ENCODE measurements at regions not wholly inside any gene's neighbourhood (a gene's known extent, or its start where the extent isn't known, plus 50 kb on each side); places are given as distances from the start of the nearest gene placed in this dataset.

- no peaks in the 10 kb centered on the region for H3K36me3 ChIP-seq (ENCODE audit: control insufficient read depth, insufficient read depth, low read length)
- H3K23ac ChIP-seq (ENCODE audit: low read depth, low read length): no peak overlapping the region
- H3K4ac ChIP-seq (ENCODE audit: low read depth, low read length): no peak overlapping the region
- dilution Hi-C loops (cut with HindIII; ENCODE audit: low sequenced_read_pairs, unreplicated experiment): no loop called here
- H4K8ac ChIP-seq (ENCODE audit: low read depth in 2 of 2, low read length in 2 of 2): no peak overlapping the region
- H3K4me2 ChIP-seq (ENCODE audit: low read depth, low read length): no peak overlapping the region
- POLR2A ChIA-PET (ENCODE audit: unreplicated experiment): no interaction called here
- no peak overlapping the region for H3K9ac ChIP-seq (ENCODE audit: low read depth, low read length)
- in situ Hi-C loops (cut with MboI; ENCODE audit: low sequenced_read_pairs): no loop called here
- no peaks in the 10 kb centered on the region for H3K79me1 ChIP-seq (ENCODE audit: low read depth in 1 of 2, low read length in 2 of 2)
- H3K4me1 ChIP-seq (ENCODE audit: control insufficient read depth, insufficient read depth, low read length): no peaks in the 10 kb centered on the region
- TF ChIP-seq ELK1 (IDR thresholded peaks at IDR 0.05; ENCODE audit: borderline replicate concordance, low read depth, low read length): no peak
- no peak for TF ChIP-seq RAD21 (IDR thresholded peaks at IDR 0.05; ENCODE audit: low read length)
- no peak for TF ChIP-seq RCOR1 (IDR thresholded peaks at IDR 0.05; ENCODE audit: insufficient replicate concordance, low read length)
- TF ChIP-seq, protein P1, sequence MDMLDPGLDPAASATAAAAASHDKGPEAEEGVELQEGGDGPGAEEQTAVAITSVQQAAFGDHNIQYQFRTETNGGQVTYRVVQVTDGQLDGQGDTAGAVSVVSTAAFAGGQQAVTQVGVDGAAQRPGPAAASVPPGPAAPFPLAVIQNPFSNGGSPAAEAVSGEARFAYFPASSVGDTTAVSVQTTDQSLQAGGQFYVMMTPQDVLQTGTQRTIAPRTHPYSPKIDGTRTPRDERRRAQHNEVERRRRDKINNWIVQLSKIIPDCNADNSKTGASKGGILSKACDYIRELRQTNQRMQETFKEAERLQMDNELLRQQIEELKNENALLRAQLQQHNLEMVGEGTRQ (IDR thresholded peaks at IDR 0.05; ENCODE audit: low read depth, low read length): no peak
- TF ChIP-seq NFE2L2 (IDR thresholded peaks at IDR 0.05; ENCODE audit: low read depth, low read length): no peak
- TF ChIP-seq BHLHE40 (IDR thresholded peaks at IDR 0.05; ENCODE audit: low read depth, low read length): no peak
- TF ChIP-seq CEBPB (IDR thresholded peaks at IDR 0.05; ENCODE audit: low read depth, low read length): no peak
- TF ChIP-seq, protein P2, sequence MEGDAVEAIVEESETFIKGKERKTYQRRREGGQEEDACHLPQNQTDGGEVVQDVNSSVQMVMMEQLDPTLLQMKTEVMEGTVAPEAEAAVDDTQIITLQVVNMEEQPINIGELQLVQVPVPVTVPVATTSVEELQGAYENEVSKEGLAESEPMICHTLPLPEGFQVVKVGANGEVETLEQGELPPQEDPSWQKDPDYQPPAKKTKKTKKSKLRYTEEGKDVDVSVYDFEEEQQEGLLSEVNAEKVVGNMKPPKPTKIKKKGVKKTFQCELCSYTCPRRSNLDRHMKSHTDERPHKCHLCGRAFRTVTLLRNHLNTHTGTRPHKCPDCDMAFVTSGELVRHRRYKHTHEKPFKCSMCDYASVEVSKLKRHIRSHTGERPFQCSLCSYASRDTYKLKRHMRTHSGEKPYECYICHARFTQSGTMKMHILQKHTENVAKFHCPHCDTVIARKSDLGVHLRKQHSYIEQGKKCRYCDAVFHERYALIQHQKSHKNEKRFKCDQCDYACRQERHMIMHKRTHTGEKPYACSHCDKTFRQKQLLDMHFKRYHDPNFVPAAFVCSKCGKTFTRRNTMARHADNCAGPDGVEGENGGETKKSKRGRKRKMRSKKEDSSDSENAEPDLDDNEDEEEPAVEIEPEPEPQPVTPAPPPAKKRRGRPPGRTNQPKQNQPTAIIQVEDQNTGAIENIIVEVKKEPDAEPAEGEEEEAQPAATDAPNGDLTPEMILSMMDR (conservative IDR thresholded peaks at IDR 0.05; ENCODE audit: low read depth, low read length): no peak
- TF ChIP-seq MAZ (IDR thresholded peaks at IDR 0.05; ENCODE audit: borderline replicate concordance, low read depth, low read length): no peak
- no peak for TF ChIP-seq SMC3 (IDR thresholded peaks at IDR 0.05; ENCODE audit: low read depth, low read length)
- no peak for TF ChIP-seq POLR2A (IDR thresholded peaks at IDR 0.05; ENCODE audit: low read depth, low read length)
- no peak for TF ChIP-seq CHD1 (IDR thresholded peaks at IDR 0.05; ENCODE audit: low read depth, low read length)
- TF ChIP-seq FOS (IDR thresholded peaks at IDR 0.05; ENCODE audit: low read depth, low read length): no peak
- H2BK120ac ChIP-seq (ENCODE audit: low read depth, low read length): no peak overlapping the region
- H2BK5ac ChIP-seq (ENCODE audit: low read depth, low read length, poor library complexity, severe bottlenecking): no peak overlapping the region
- H4K91ac ChIP-seq (ENCODE audit: insufficient read depth, low read depth, low read length): no peak overlapping the region
- H4K20me1 ChIP-seq (ENCODE audit: insufficient read depth, low read length): no peaks in the 10 kb centered on the region
- no peak overlapping the region for H2AFZ ChIP-seq (replicated peaks; ENCODE audit: low read length, poor library complexity)
- CTCF ChIA-PET: interaction anchor here (0.8 kb wide), 1 partner anchor 12 kb away, joined by 3 read pairs; no protein-coding TSS in a partner anchor
- intact Hi-C loops (cut with micrococcal nuclease): no loop called here
- H3K4me3 ChIP-seq (ENCODE audit: insufficient read depth, low read depth, low read length): no peak overlapping the region
- no peak overlapping the region for H2BK20ac ChIP-seq (ENCODE audit: low read depth, low read length)
- BruUV-seq (replicated peaks): no TSS peak
- no peak for DNase-seq
- H4K5ac ChIP-seq (ENCODE audit: low read depth, low read length): no peak overlapping the region
- H3K9me3 ChIP-seq (ENCODE audit: control insufficient read depth, insufficient read depth, low read length): no peaks in the 10 kb centered on the region
- no peak for ATAC-seq (ENCODE audit: low read depth)
- 42% methylated on average over 6 of the region's 12 CpGs; no CpG with 5 or more reads in 1 of the 2 experiments for WGBS, 2 experiments (ENCODE audit: extremely low coverage in 2 of 2, insufficient read length in 1 of 2)
- H2BK15ac ChIP-seq (ENCODE audit: low read depth, low read length): no peak overlapping the region
- no peak overlapping the region for H3K18ac ChIP-seq (ENCODE audit: low read depth, low read length)
- no peak overlapping the region for H3K27ac ChIP-seq (ENCODE audit: insufficient read depth, low read length)
- H3K9me1 ChIP-seq (ENCODE audit: insufficient read depth, low read length): no peaks in the 10 kb centered on the region; the same call in 1 of the 2 replicates
- no peak overlapping the region for H2AK9ac ChIP-seq (replicated peaks; ENCODE audit: low read depth, low read length, poor library complexity)
- peaks cover 91% of the 10 kb centered on the region for H3K27me3 ChIP-seq (ENCODE audit: control insufficient read depth, insufficient read depth, low read length)
- H2AK5ac ChIP-seq (ENCODE audit: low read depth, low read length): no peak overlapping the region
- no peak overlapping the region for H3K14ac ChIP-seq (replicated peaks; ENCODE audit: low read depth, low read length)
- H3K56ac ChIP-seq (ENCODE audit: extremely low read depth, insufficient read depth, low read length): no peak overlapping the region
Measured at GRCh38 chr1:25051906-25052305, 121.8 kb upstream of the RUNX3 start.

Measured in IMR-90 (cell line).